IMR-90 (cell line): ENCODE measurements at regions not wholly inside any gene's neighbourhood (a gene's known extent, or its start where the extent isn't known, plus 50 kb on each side); places are given as distances from the start of the nearest gene placed in this dataset.

Experiments used
- ATAC-seq: fragments of 200-7000 bp; cut with Tn5 transposase; 2 replicates; pipeline ENCODE4 v1.9.1; 2020; ENCODE audit warnings: low read depth, mild to moderate bottlenecking, moderate library complexity
- BruUV-seq: library from RNA; stranded (reverse); fragments of 400-500 nt; replicated peaks from 2 replicates; lab custom pipeline; 2021; lab: Mats Ljungman, UMichigan
- CTCF ChIA-PET: fragments of 300-600 bp; formaldehyde crosslinking; extraction: SDS; loops from one replicate; lab custom pipeline; 2021; ENCODE audit warnings: antibody characterized with exemption; lab: Yijun Ruan, JAX
- POLR2A ChIA-PET: fragments of 300-600 bp; sonication (Branson Sonifier 250); formaldehyde crosslinking; loops from one replicate; lab custom pipeline; 2022; ENCODE audit warnings: antibody characterized with exemption; ENCODE audit not compliant: unreplicated experiment; lab: Charles Lee
- DNase-seq: peaks from one replicate; pipeline ENCODE4 v3.0.0; 2013
- H2AFZ ChIP-seq: replicated peaks from 2 replicates; pipeline ENCODE3; 2013; ENCODE audit warnings: low read length, mild to moderate bottlenecking; ENCODE audit not compliant: poor library complexity
- H2AK5ac ChIP-seq: 2 replicates; pipeline ENCODE4 v1.6.1; 2013; ENCODE audit warnings: low read depth, low read length, inconsistent platforms
- H2AK9ac ChIP-seq: replicated peaks from 2 replicates; pipeline ENCODE3; 2013; ENCODE audit warnings: mild to moderate bottlenecking, low read depth, low read length, moderate library complexity; ENCODE audit not compliant: poor library complexity
- H2BK120ac ChIP-seq: 2 replicates; pipeline ENCODE4 v1.6.1; 2013; ENCODE audit warnings: low read depth, low read length, inconsistent platforms
- H2BK15ac ChIP-seq: 3 replicates; pipeline ENCODE4 v1.6.1; 2013; ENCODE audit warnings: low read depth, low read length, inconsistent platforms
- H2BK20ac ChIP-seq: 2 replicates; pipeline ENCODE4 v1.6.1; 2013; ENCODE audit warnings: low read depth, mild to moderate bottlenecking, inconsistent platforms, low read length, moderate library complexity
- H2BK5ac ChIP-seq: 2 replicates; pipeline ENCODE4 v1.6.1; 2013; ENCODE audit warnings: mild to moderate bottlenecking, low read depth, low read length, inconsistent platforms; ENCODE audit not compliant: poor library complexity, severe bottlenecking
- H3K14ac ChIP-seq: replicated peaks from 2 replicates; pipeline ENCODE4 v1.6.1; 2013; ENCODE audit warnings: low read depth, low read length, inconsistent platforms
- H3K18ac ChIP-seq: 2 replicates; pipeline ENCODE4 v1.6.1; 2013; ENCODE audit warnings: low read depth, low read length, control low read depth
- H3K23ac ChIP-seq: 2 replicates; pipeline ENCODE4 v1.6.1; 2013; ENCODE audit warnings: low read depth, low read length, inconsistent platforms
- H3K27ac ChIP-seq: 2 replicates; pipeline ENCODE4 v1.5.1; 2013; ENCODE audit warnings: mild to moderate bottlenecking, control low read depth, low read length; ENCODE audit not compliant: insufficient read depth
- H3K27me3 ChIP-seq: 2 replicates; pipeline ENCODE4 v1.6.1; 2013; ENCODE audit warnings: low read length; ENCODE audit not compliant: control insufficient read depth, insufficient read depth
- H3K36me3 ChIP-seq: 2 replicates; pipeline ENCODE4 v1.6.1; 2013; ENCODE audit warnings: low read length, mixed read lengths; ENCODE audit not compliant: control insufficient read depth, insufficient read depth
- H3K4ac ChIP-seq: 2 replicates; pipeline ENCODE4 v1.6.1; 2013; ENCODE audit warnings: low read depth, low read length, inconsistent platforms
- H3K4me1 ChIP-seq: 2 replicates; pipeline ENCODE4 v1.6.1; 2013; ENCODE audit warnings: low read length, mixed read lengths; ENCODE audit not compliant: control insufficient read depth, insufficient read depth
- H3K4me2 ChIP-seq: 2 replicates; pipeline ENCODE4 v1.6.1; 2013; ENCODE audit warnings: low read depth, mild to moderate bottlenecking, control low read depth, low read length, moderate library complexity
- H3K4me3 ChIP-seq: 2 replicates; pipeline ENCODE4 v1.5.1; 2013; ENCODE audit warnings: low read depth, mild to moderate bottlenecking, control low read depth, low read length, moderate library complexity; ENCODE audit not compliant: insufficient read depth
- H3K56ac ChIP-seq: 2 replicates; pipeline ENCODE4 v1.6.1; 2013; ENCODE audit warnings: low read length, inconsistent platforms; ENCODE audit not compliant: insufficient read depth; ENCODE audit errors: extremely low read depth
- H3K79me1 ChIP-seq, 2 experiments: 2 replicates each; pipeline ENCODE4 v1.6.1; 2013; ENCODE audit warnings: low read length in 2 of 2, inconsistent platforms in 1 of 2, low read depth in 1 of 2
- H3K9ac ChIP-seq: 2 replicates; pipeline ENCODE4 v1.6.1; 2013; ENCODE audit warnings: low read depth, low read length, control low read depth
- H3K9me1 ChIP-seq: 2 replicates; pipeline ENCODE4 v1.6.1; 2013; ENCODE audit warnings: low read length, inconsistent platforms; ENCODE audit not compliant: insufficient read depth
- H3K9me3 ChIP-seq: 2 replicates; pipeline ENCODE4 v1.6.1; 2013; ENCODE audit warnings: low read length; ENCODE audit not compliant: control insufficient read depth, insufficient read depth
- H4K20me1 ChIP-seq: 2 replicates; pipeline ENCODE4 v1.6.1; 2013; ENCODE audit warnings: low read length, inconsistent platforms; ENCODE audit not compliant: insufficient read depth
- H4K5ac ChIP-seq: 2 replicates; pipeline ENCODE4 v1.6.1; 2013; ENCODE audit warnings: mild to moderate bottlenecking, low read depth, low read length, control low read depth
- H4K8ac ChIP-seq, 2 experiments: 2 replicates each; pipeline ENCODE4 v1.6.1; 2013; ENCODE audit warnings: low read depth in 2 of 2, low read length in 2 of 2, control low read depth in 1 of 2, inconsistent platforms in 1 of 2
- H4K91ac ChIP-seq: 2 replicates; pipeline ENCODE4 v1.6.1; 2013; ENCODE audit warnings: low read depth, low read length, inconsistent platforms; ENCODE audit not compliant: insufficient read depth
- CEBPB ChIP-seq: IDR thresholded peaks from 2 replicates; pipeline ENCODE4 v1.6.1; 2012; ENCODE audit warnings: low read depth, low read length, improper control_type of control experiment
- MAFK ChIP-seq: IDR thresholded peaks from 2 replicates; pipeline ENCODE4 v1.6.1; 2012; ENCODE audit warnings: low read depth, low read length, improper control_type of control experiment
- MAZ ChIP-seq: IDR thresholded peaks from 2 replicates; pipeline ENCODE4 v1.6.1; 2012; ENCODE audit warnings: low read depth, mild to moderate bottlenecking, low read length, improper control_type of control experiment, moderate library complexity, borderline replicate concordance
- MXI1 ChIP-seq: IDR thresholded peaks from 2 replicates; pipeline ENCODE4 v1.6.1; 2012; ENCODE audit warnings: low read depth, mild to moderate bottlenecking, low read length, moderate library complexity, borderline replicate concordance
- POLR2A ChIP-seq: IDR thresholded peaks from 2 replicates; pipeline ENCODE4 v1.6.1; 2012; ENCODE audit warnings: mild to moderate bottlenecking, low read depth, low read length
- RCOR1 ChIP-seq: IDR thresholded peaks from 2 replicates; pipeline ENCODE4 v1.6.1; 2012; ENCODE audit warnings: mild to moderate bottlenecking, low read length, improper control_type of control experiment; ENCODE audit not compliant: insufficient replicate concordance
- SMC3 ChIP-seq: fragments of 150-350 bp; IDR thresholded peaks from 2 replicates; pipeline ENCODE4 v1.6.1; 2016; ENCODE audit warnings: low read depth, mild to moderate bottlenecking, antibody characterized with exemption, low read length, moderate library complexity
- WGBS, 2 experiments: methylation state at CpG; one replicate each; pipeline versions ENCODE4 v1.1.5 to v1.1.7; 2013; ENCODE audit warnings: missing lambda C conversion rate in 2 of 2; ENCODE audit not compliant: insufficient read length in 1 of 2; ENCODE audit errors: extremely low coverage in 2 of 2; 5-methylcytosine and 5-hydroxymethylcytosine counted together
- dilution Hi-C: fragments of 300-500 bp; cut with HindIII; formaldehyde crosslinking; loops from one replicate; pipeline ENCODE4 v1.14.3; 2018; ENCODE audit warnings: low sequenced_read_pairs; ENCODE audit not compliant: unreplicated experiment
- in situ Hi-C: fragments of 300-500 bp; cut with MboI; formaldehyde crosslinking; loops from 3 replicates; pipeline ENCODE4 v1.14.3; 2019; ENCODE audit warnings: low sequenced_read_pairs, inconsistent platforms, mixed read lengths
- intact Hi-C: fragments of 100-400 bp; cut with micrococcal nuclease; formaldehyde crosslinking; loops from 2 replicates; pipeline ENCODE4 v1.10.0; 2022

- Histone ChIP-seq H4K5ac (peak overlapping the region; percentile 77), H2AK9ac (peak overlapping the region; percentile 12), H3K4me1 (peaks cover 13% of the 10 kb centered on the region), H3K18ac (peak overlapping the region; percentile 89), H3K23ac (peak overlapping the region; percentile 53; the same call in 1 of the 2 replicates), H2BK5ac (peak overlapping the region; percentile 12), H3K9ac (peak overlapping the region; percentile 39; the same call in 1 of the 2 replicates), H2BK120ac (peak overlapping the region; percentile 75), H3K27me3 (no peaks in the 10 kb centered on the region), H4K20me1 (no peaks in the 10 kb centered on the region), H3K9me3 (no peaks in the 10 kb centered on the region), H2AFZ (peak overlapping the region; percentile 80), H3K79me1 (no peaks in the 10 kb centered on the region), H3K56ac (no peak overlapping the region), H2BK15ac (peak overlapping the region; percentile 54; the same call in 1 of the 3 replicates), H3K14ac (peak overlapping the region; percentile 80), H4K91ac (peak overlapping the region; percentile 52), H3K9me1 (no peaks in the 10 kb centered on the region), H3K27ac (peak overlapping the region; percentile 39; the same call in 1 of the 2 replicates), H3K4ac (peak overlapping the region; percentile 73), H3K36me3 (no peaks in the 10 kb centered on the region), H2AK5ac (peak overlapping the region; percentile 64; the same call in 1 of the 2 replicates), H2BK20ac (peak overlapping the region; percentile 84), H4K8ac (peak overlapping the region; percentile 35 to 88; a peak in 3 of 4 replicates), H3K4me3 (no peak overlapping the region), H3K4me2 (no peak overlapping the region; the same call in 1 of the 2 replicates)
- 30% methylated on average over 3 of the region's 13 CpGs; no CpG with 5 or more reads in 1 of the 2 experiments for WGBS, 2 experiments
- ChIA-PET CTCF (interaction anchor here (0.6 to 1.1 kb wide), 2 partner anchors 12 to 74 kb away, joined by 3 read pairs; no protein-coding TSS in a partner anchor), POLR2A (no interaction called here)
- TF ChIP-seq MXI1: no peak
- TF ChIP-seq SMC3: no peak
- TF ChIP-seq CEBPB: no peak
- TF ChIP-seq MAZ: no peak
- TF ChIP-seq RCOR1: no peak
- TF ChIP-seq POLR2A: no peak
- TF ChIP-seq MAFK: no peak
- BruUV-seq: no TSS peak
- ATAC-seq (peak; percentile 69), DNase-seq (peak; percentile 28)
- dilution Hi-C loops (no loop called here), intact Hi-C loops (no loop called here), in situ Hi-C loops (no loop called here)
Observed at GRCh38 chr14:51507906-51508511, 143.7 kb upstream of the FRMD6 start.
